Right cardiac atrium (tissue), 2 donors: ENCODE measurements at regions not wholly inside any gene's neighbourhood (a gene's known extent, or its start where the extent isn't known, plus 50 kb on each side); places are given as distances from the start of the nearest gene placed in this dataset.

Source experiments
- microRNA-seq, 2 donors: library from miRNA; unstranded; fragments of <30 nt; microRNA quantifications; one replicate each; pipeline ENCODE4 v1.2.0, GENCODE V29; 2020 to 2021
- donor health status: DM: no; HTN: yes; CAD: no.
- donor health status: DM: no; HTN: no; CAD: no.

Small RNA genes in the stretch of these regions (microRNA-seq; reads per million reads assigned to microRNA genes)
- gene MIR1302-1, result 0 reads per million in 2 donors
